Keratinocyte (primary cell): ENCODE measurements at regions not wholly inside any gene's neighbourhood (a gene's known extent, or its start where the extent isn't known, plus 50 kb on each side); places are given as distances from the start of the nearest gene placed in this dataset.

ENCODE experiments used
- DNase-seq: peaks from one replicate; pipeline ENCODE4 v3.0.0-alpha.2; 2011; ENCODE audit warnings: low read depth, missing footprints, low spot score
- FAIRE-seq: peaks from 2 replicates; lab custom pipeline; 2011; peaks lifted over from hg19 to GRCh38; lab: Jason Lieb, UNC
- H2AFZ ChIP-seq: 2 replicates; pipeline ENCODE4 v1.6.0; 2012; ENCODE audit warnings: low read length, control low read depth, inconsistent platforms; ENCODE audit not compliant: control insufficient read depth
- H3K27ac ChIP-seq: 2 replicates; pipeline ENCODE4 v1.5.1; 2011; ENCODE audit warnings: low read length; ENCODE audit not compliant: control insufficient read depth, insufficient read depth
- H3K27me3 ChIP-seq: 3 replicates; pipeline ENCODE4 v1.6.0; 2011; ENCODE audit warnings: low read length; ENCODE audit not compliant: control insufficient read depth, insufficient read depth; ENCODE audit errors: extremely low read depth
- H3K36me3 ChIP-seq, 2 experiments: 2 replicates in 1 of 2; 3 replicates in 1 of 2; pipeline ENCODE4 v1.5.1; 2011; ENCODE audit warnings: low read length in 2 of 2, mild to moderate bottlenecking in 1 of 2; ENCODE audit not compliant: control insufficient read depth in 2 of 2, insufficient read depth in 2 of 2; ENCODE audit errors: extremely low read depth in 1 of 2
- H3K4me1 ChIP-seq: 3 replicates; pipeline ENCODE4 v1.5.1; 2011; ENCODE audit warnings: low read length; ENCODE audit not compliant: control insufficient read depth, insufficient read depth; ENCODE audit errors: extremely low read depth
- H3K4me2 ChIP-seq: 3 replicates; pipeline ENCODE4 v1.6.0; 2011; ENCODE audit warnings: low read depth, low read length; ENCODE audit not compliant: control insufficient read depth, insufficient read depth; ENCODE audit errors: extremely low read depth
- H3K4me3 ChIP-seq, 3 experiments: fragments of 200-600 bp in 1 of 3; sonication (generic) in 1 of 3; 2 replicates in 2 of 3; 3 replicates in 1 of 3; pipeline ENCODE4 v1.5.1; 2011 to 2016; ENCODE audit warnings: low read length in 3 of 3, mild to moderate bottlenecking in 3 of 3, control low read depth in 2 of 3, inconsistent platforms in 1 of 3, low read depth in 1 of 3, mixed read lengths in 1 of 3, mixed run types in 1 of 3, moderate library complexity in 1 of 3; ENCODE audit not compliant: control insufficient read depth in 2 of 3, insufficient read depth in 2 of 3; ENCODE audit errors: extremely low read depth in 1 of 3
- H3K79me2 ChIP-seq: 2 replicates; pipeline ENCODE4 v1.6.0; 2012; ENCODE audit warnings: low read length; ENCODE audit not compliant: control insufficient read depth, insufficient read depth
- H3K9ac ChIP-seq: 3 replicates; pipeline ENCODE4 v1.6.0; 2011; ENCODE audit warnings: low read length; ENCODE audit not compliant: control insufficient read depth, insufficient read depth; ENCODE audit errors: extremely low read depth
- H3K9me1 ChIP-seq: 3 replicates; pipeline ENCODE4 v1.6.0; 2011; ENCODE audit warnings: low read length; ENCODE audit not compliant: control insufficient read depth, insufficient read depth; ENCODE audit errors: extremely low read depth
- H3K9me3 ChIP-seq: 2 replicates; pipeline ENCODE4 v1.5.1; 2012; ENCODE audit warnings: low read depth, low read length; ENCODE audit not compliant: control insufficient read depth
- H4K20me1 ChIP-seq: 3 replicates; pipeline ENCODE4 v1.6.0; 2011; ENCODE audit warnings: low read length; ENCODE audit not compliant: control insufficient read depth, insufficient read depth; ENCODE audit errors: extremely low read depth
- EZH2 ChIP-seq: IDR thresholded peaks from one replicate; pipeline ENCODE4 v1.6.1; 2012; ENCODE audit warnings: inconsistent platforms, mild to moderate bottlenecking, low read length, moderate library complexity
- dilution Hi-C: fragments of 300-500 bp; cut with MboI; formaldehyde crosslinking; loops from one replicate; pipeline ENCODE4 v1.7.0; 2020; ENCODE audit warnings: low sequenced_read_pairs; ENCODE audit not compliant: extremely low pct_ligation_motif_present
- TF ChIP-seq, protein P1 (sequence below), 3 experiments: IDR thresholded peaks in 1 of 3; conservative IDR thresholded peaks in 1 of 3; optimal IDR thresholded peaks in 1 of 3; 2 replicates in 2 of 3; 3 replicates in 1 of 3; pipeline versions ENCODE3 to v1.5.1; 2011; ENCODE audit warnings: low read length in 3 of 3, mild to moderate bottlenecking in 3 of 3, moderate library complexity in 2 of 3, control low read depth in 1 of 3, inconsistent platforms in 1 of 3; ENCODE audit not compliant: insufficient read depth in 2 of 3; ENCODE audit errors: extremely low read depth in 1 of 3

DNA sequence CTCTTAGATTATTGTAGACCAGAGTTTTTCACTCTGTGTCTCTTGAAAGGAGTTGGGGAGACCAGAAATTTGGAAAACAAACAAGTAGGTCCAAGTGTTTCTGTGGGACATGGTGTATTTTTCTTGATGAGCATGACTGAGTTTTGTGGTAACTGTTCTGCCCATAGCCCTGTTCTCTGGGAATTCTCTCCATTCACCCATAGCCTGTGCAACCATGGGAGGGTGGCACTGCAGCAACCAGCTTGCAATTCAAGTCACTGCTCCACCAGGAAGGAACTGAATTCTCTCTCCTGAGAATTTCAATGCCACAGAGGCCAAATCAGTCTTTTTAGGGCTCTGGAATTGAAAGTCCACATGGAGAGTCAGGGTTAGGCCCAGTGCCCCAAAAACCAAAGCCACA lies 475.3 kb upstream of the TRPC7 start:
- no peak overlapping the region for H2AFZ ChIP-seq
- no peaks in the 10 kb centered on the region for H3K9me1 ChIP-seq
- dilution Hi-C loops: no loop called here
- H3K4me3 ChIP-seq: no peak overlapping the region
- DNase-seq (no peak), FAIRE-seq (no peak)
- TF ChIP-seq, protein P1, sequence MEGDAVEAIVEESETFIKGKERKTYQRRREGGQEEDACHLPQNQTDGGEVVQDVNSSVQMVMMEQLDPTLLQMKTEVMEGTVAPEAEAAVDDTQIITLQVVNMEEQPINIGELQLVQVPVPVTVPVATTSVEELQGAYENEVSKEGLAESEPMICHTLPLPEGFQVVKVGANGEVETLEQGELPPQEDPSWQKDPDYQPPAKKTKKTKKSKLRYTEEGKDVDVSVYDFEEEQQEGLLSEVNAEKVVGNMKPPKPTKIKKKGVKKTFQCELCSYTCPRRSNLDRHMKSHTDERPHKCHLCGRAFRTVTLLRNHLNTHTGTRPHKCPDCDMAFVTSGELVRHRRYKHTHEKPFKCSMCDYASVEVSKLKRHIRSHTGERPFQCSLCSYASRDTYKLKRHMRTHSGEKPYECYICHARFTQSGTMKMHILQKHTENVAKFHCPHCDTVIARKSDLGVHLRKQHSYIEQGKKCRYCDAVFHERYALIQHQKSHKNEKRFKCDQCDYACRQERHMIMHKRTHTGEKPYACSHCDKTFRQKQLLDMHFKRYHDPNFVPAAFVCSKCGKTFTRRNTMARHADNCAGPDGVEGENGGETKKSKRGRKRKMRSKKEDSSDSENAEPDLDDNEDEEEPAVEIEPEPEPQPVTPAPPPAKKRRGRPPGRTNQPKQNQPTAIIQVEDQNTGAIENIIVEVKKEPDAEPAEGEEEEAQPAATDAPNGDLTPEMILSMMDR (optimal IDR thresholded peaks at IDR 0.05 in 1 of 3, IDR thresholded peaks at IDR 0.05 in 1 of 3, conservative IDR thresholded peaks at IDR 0.05 in 1 of 3; ENCODE audit: extremely low read depth in 1 of 3, insufficient read depth in 2 of 3, low read length in 3 of 3): no peak
- no peak for TF ChIP-seq EZH2
- no peaks in the 10 kb centered on the region for H4K20me1 ChIP-seq
- H3K9me3 ChIP-seq: no peaks in the 10 kb centered on the region
- no peak overlapping the region for H3K4me2 ChIP-seq
- H3K36me3 ChIP-seq: no peaks in the 10 kb centered on the region
- H3K9ac ChIP-seq: no peak overlapping the region
- H3K79me2 ChIP-seq: no peaks in the 10 kb centered on the region
- no peaks in the 10 kb centered on the region for H3K4me1 ChIP-seq
- no peaks in the 10 kb centered on the region for H3K27me3 ChIP-seq
- H3K27ac ChIP-seq: no peak overlapping the region

DNA sequence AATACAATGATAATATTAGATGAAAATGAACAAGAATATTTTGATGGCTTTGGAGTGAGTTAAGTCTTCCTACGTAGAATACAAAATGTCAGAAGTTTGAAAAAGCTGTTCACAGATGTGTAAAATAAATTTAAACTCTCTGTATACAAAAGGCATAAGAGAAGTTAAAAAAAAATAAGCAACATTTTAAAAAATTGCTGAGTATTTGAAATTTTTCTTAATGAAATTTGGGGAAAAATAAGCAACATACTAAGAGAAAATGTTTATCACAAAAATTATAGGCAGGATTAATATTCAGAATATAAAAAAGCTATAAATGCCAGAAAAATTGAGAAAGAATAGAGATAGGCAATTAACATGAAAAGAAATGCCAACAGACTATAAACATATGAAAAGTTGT lies 470.7 kb upstream of the TRPC7 start:
- H3K79me2 ChIP-seq: no peaks in the 10 kb centered on the region
- FAIRE-seq: no peak
- H3K4me2 ChIP-seq: no peak overlapping the region
- H3K27ac ChIP-seq: no peak overlapping the region
- no peaks in the 10 kb centered on the region for H3K27me3 ChIP-seq
- H2AFZ ChIP-seq: no peak overlapping the region
- no peaks in the 10 kb centered on the region for H3K9me1 ChIP-seq
- no peaks in the 10 kb centered on the region for H3K4me1 ChIP-seq
- no peak overlapping the region for H3K9ac ChIP-seq
- DNase-seq: no peak
- no peaks in the 10 kb centered on the region for H3K9me3 ChIP-seq
- H4K20me1 ChIP-seq: no peaks in the 10 kb centered on the region
- no peak overlapping the region for H3K4me3 ChIP-seq
- dilution Hi-C loops: no loop called here
- H3K36me3 ChIP-seq: no peaks in the 10 kb centered on the region
- TF ChIP-seq, protein P1 (optimal IDR thresholded peaks at IDR 0.05 in 1 of 3, IDR thresholded peaks at IDR 0.05 in 1 of 3, conservative IDR thresholded peaks at IDR 0.05 in 1 of 3; ENCODE audit: extremely low read depth in 1 of 3, insufficient read depth in 2 of 3, low read length in 3 of 3): no peak
- TF ChIP-seq EZH2: no peak
